Nephron progenitor cell (in vitro differentiated cells): ENCODE measurements at regions not wholly inside any gene's neighbourhood (a gene's known extent, or its start where the extent isn't known, plus 50 kb on each side); places are given as distances from the start of the nearest gene placed in this dataset.

ENCODE experiments used
- DNase-seq: peaks from one replicate; pipeline ENCODE4 v3.0.0; 2021
- H3K27ac Mint-ChIP-seq: 2 replicates; pipeline ENCODE4 v1.8.0; 2021; ENCODE audit warnings: mild to moderate bottlenecking, moderate library complexity, mixed read lengths
- H3K27me3 Mint-ChIP-seq: 2 replicates; pipeline ENCODE4 v1.8.0; 2021; ENCODE audit warnings: mild to moderate bottlenecking, low read depth, mixed read lengths; ENCODE audit not compliant: poor library complexity
- H3K36me3 Mint-ChIP-seq: 2 replicates; pipeline ENCODE4 v1.8.0; 2021; ENCODE audit warnings: low read depth, mixed read lengths
- H3K4me1 Mint-ChIP-seq: 2 replicates; pipeline ENCODE4 v1.8.0; 2021; ENCODE audit warnings: mixed read lengths
- H3K4me3 Mint-ChIP-seq: 2 replicates; pipeline ENCODE4 v1.8.0; 2021; ENCODE audit warnings: mild to moderate bottlenecking, moderate library complexity, mixed read lengths
- H3K9me3 Mint-ChIP-seq: 2 replicates; pipeline ENCODE4 v1.8.0; 2021; ENCODE audit warnings: mild to moderate bottlenecking, moderate library complexity, mixed read lengths
- CTCF ChIP-seq: fragments of 200-600 bp; sonication (generic); IDR thresholded peaks from 2 replicates; pipeline ENCODE4 v1.5.0; 2021; ENCODE audit warnings: antibody characterized with exemption

DNA sequence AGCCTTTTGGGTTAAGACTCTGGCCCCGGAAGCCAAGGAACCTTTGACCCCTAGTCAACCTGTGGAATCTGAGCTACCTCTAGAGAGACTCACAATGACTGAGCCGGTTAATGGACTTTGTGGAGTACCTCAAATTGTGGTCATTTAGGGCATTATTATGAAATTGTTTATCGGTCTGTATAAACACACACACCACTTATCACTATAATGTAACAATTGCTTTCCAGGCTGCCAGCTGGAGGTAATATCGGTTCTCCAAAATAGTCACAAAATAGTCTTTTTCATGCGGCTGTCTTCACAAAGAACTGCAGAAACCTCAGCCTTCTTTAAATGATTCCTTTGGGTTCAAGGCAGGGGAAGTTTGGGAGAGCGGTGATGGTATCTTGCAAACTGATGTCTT lies 144.2 kb downstream of the DACT1 start:
- H3K4me1 Mint-ChIP-seq: peaks cover 47% of the 10 kb centered on the region
- no peak overlapping the region for H3K27ac Mint-ChIP-seq
- H3K4me3 Mint-ChIP-seq: no peak overlapping the region
- no peaks in the 10 kb centered on the region for H3K36me3 Mint-ChIP-seq
- TF ChIP-seq CTCF: no peak
- no peaks in the 10 kb centered on the region for H3K9me3 Mint-ChIP-seq
- H3K27me3 Mint-ChIP-seq: no peaks in the 10 kb centered on the region
- DNase-seq: no peak

DNA sequence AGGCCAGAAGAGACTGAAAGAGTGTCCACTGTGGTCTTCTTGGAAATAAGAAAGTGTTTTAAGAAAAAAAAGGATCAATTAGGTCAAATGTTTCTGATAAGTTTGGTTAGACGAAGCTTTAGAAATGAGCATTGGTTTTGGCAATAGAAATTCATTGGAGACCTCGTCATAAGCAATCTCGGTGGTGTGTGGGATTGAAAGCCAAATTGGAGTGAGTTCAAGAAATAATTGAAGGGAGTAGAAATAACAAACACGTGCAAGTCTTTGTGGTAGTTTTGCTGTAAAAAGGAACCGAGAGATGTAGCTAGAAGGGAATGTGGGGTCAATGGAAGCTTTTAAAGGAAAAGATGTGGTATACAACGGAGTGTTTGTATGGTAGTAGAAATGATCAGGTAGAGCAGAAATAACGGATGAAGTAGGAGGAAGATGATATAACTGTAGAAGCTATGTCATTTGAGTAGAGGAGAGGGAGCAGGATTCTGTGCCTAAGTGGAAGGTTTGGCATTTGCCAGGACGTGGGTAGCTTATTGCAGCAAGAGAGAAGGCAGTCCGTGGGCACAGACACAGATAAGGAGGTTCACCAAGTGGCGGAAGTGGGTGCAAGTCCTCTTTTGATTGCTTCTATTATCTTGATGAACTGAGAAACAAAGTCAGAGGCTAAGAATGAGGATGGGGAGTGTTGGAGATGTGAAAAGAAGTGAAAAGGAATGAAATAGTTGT lies 146.2 kb downstream of the DACT1 start:
- no peak overlapping the region for H3K27ac Mint-ChIP-seq
- no peak overlapping the region for H3K4me3 Mint-ChIP-seq
- TF ChIP-seq CTCF: no peak
- DNase-seq: no peak
- no peaks in the 10 kb centered on the region for H3K36me3 Mint-ChIP-seq
- H3K4me1 Mint-ChIP-seq: peaks cover 42% of the 10 kb centered on the region
- no peaks in the 10 kb centered on the region for H3K27me3 Mint-ChIP-seq
- H3K9me3 Mint-ChIP-seq: no peaks in the 10 kb centered on the region

- Mint-ChIP-seq H3K9me3 (no peaks in the 10 kb centered on the region), H3K4me3 (no peak overlapping the region), H3K27me3 (no peaks in the 10 kb centered on the region), H3K36me3 (no peaks in the 10 kb centered on the region), H3K4me1 (peaks cover 42% of the 10 kb centered on the region), H3K27ac (no peak overlapping the region)
- TF ChIP-seq CTCF: no peak
- no peak for DNase-seq
These were observed 147.2 kb downstream of the DACT1 start for GRCh38 chr14:58784931-58785330.

DNA sequence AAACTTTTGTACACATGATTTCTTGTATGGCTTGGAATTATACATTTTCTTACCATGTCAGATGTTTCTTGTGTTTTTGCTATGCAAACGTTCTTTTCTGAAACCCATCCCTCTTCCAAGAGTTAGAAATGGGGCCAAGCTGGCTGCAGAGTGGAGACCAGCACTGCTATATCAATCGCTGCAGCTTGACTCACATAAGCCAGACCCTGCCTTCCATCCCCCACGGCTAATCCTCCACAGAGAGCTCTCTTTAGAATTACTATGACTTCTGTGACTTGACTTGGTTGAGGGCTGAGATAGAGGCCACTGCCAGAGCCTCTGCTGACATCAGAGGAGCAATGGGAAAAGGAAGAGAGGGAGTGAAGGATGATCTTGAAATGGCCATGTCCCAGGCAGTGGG lies 147.9 kb downstream of the DACT1 start:
- TF ChIP-seq CTCF: no peak
- H3K36me3 Mint-ChIP-seq: no peaks in the 10 kb centered on the region
- no peak overlapping the region for H3K27ac Mint-ChIP-seq
- peaks cover 42% of the 10 kb centered on the region for H3K4me1 Mint-ChIP-seq
- H3K9me3 Mint-ChIP-seq: no peaks in the 10 kb centered on the region
- no peak overlapping the region for H3K4me3 Mint-ChIP-seq
- no peaks in the 10 kb centered on the region for H3K27me3 Mint-ChIP-seq
- DNase-seq: no peak

GRCh38 chr14:58787592-58787991 lies 149.8 kb downstream of the DACT1 start:
- TF ChIP-seq CTCF: no peak
- Mint-ChIP-seq H3K9me3 (no peaks in the 10 kb centered on the region), H3K36me3 (no peaks in the 10 kb centered on the region), H3K4me3 (no peak overlapping the region), H3K27ac (no peak overlapping the region), H3K4me1 (peaks cover 56% of the 10 kb centered on the region), H3K27me3 (no peaks in the 10 kb centered on the region)
- no peak for DNase-seq
